Ishikawa (cell line): ENCODE measurements at regions not wholly inside any gene's neighbourhood (a gene's known extent, or its start where the extent isn't known, plus 50 kb on each side); places are given as distances from the start of the nearest gene placed in this dataset.

ENCODE experiments used
- CREB1 ChIP-seq: IDR thresholded peaks from 2 replicates; pipeline ENCODE4 v1.6.1; 2012; ENCODE audit warnings: low read depth
- MAX ChIP-seq: IDR thresholded peaks from 2 replicates; pipeline ENCODE4 v1.6.1; 2012

GRCh38 chr14:44436458-44436857 lies 70.6 kb downstream of the FSCB start:
- TF ChIP-seq MAX: no peak
- no peak for TF ChIP-seq CREB1
